Progenitor cell of endocrine pancreas (in vitro differentiated cells): ENCODE measurements at regions not wholly inside any gene's neighbourhood (a gene's known extent, or its start where the extent isn't known, plus 50 kb on each side); places are given as distances from the start of the nearest gene placed in this dataset.
"Not testable (repeated sequence)": the region's sequence is repeated elsewhere in the genome, so short reads cannot be mapped to it uniquely, and the experiment has no call there.

Experiments used
- DNase-seq: peaks from one replicate; pipeline ENCODE4 v3.0.0; 2021; ENCODE audit warnings: low spot score; ENCODE audit not compliant: unreplicated experiment
- H3K27ac Mint-ChIP-seq: 2 replicates; pipeline ENCODE4 v1.8.0; 2021; ENCODE audit warnings: mild to moderate bottlenecking, moderate library complexity, mixed read lengths
- H3K27me3 Mint-ChIP-seq: 2 replicates; pipeline ENCODE4 v1.8.0; 2021; ENCODE audit warnings: mixed read lengths
- H3K36me3 Mint-ChIP-seq: 2 replicates; pipeline ENCODE4 v1.8.0; 2022; ENCODE audit warnings: mixed read lengths; ENCODE audit not compliant: insufficient read depth
- H3K4me1 Mint-ChIP-seq: 2 replicates; pipeline ENCODE4 v1.8.0; 2021; ENCODE audit warnings: low read depth, mixed read lengths
- H3K4me3 Mint-ChIP-seq: 2 replicates; pipeline ENCODE4 v1.8.0; 2021; ENCODE audit warnings: low read depth, mild to moderate bottlenecking, moderate library complexity, mixed read lengths
- H3K9me3 Mint-ChIP-seq: 2 replicates; pipeline ENCODE4 v1.8.0; 2021; ENCODE audit warnings: low read depth, mixed read lengths
- TF ChIP-seq, protein P1 (sequence below): fragments of 200-600 bp; sonication (generic); IDR thresholded peaks from one replicate; pipeline ENCODE4 v1.5.0; 2021; ENCODE audit warnings: antibody characterized with exemption, mild to moderate bottlenecking; ENCODE audit not compliant: unreplicated experiment

DNA sequence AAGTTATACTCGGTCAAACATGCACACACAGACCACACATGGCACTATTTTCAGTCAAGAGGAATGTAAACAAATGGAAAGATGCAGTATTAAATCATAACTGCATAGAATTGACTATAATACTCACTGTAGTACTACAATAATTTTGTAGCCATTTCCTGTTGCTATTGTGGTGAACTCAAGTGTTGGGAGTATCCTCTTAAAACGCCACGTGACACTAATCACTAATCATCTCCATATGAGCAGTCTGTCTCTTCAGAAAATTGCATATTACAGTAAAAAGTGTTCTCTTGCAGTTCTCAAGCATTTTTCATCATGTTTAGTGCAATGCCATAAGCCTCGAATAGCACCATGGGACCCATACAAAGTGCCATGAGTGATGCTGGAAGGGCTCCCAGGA lies 258.7 kb upstream of the ID4 start:
- Mint-ChIP-seq H3K4me1 (no peaks in the 10 kb centered on the region), H3K27ac (no peak overlapping the region), H3K27me3 (no peaks in the 10 kb centered on the region), H3K9me3 (peaks cover 12% of the 10 kb centered on the region), H3K4me3 (no peak overlapping the region), H3K36me3 (no peaks in the 10 kb centered on the region)
- DNase-seq = no peak
- TF ChIP-seq, protein P1, sequence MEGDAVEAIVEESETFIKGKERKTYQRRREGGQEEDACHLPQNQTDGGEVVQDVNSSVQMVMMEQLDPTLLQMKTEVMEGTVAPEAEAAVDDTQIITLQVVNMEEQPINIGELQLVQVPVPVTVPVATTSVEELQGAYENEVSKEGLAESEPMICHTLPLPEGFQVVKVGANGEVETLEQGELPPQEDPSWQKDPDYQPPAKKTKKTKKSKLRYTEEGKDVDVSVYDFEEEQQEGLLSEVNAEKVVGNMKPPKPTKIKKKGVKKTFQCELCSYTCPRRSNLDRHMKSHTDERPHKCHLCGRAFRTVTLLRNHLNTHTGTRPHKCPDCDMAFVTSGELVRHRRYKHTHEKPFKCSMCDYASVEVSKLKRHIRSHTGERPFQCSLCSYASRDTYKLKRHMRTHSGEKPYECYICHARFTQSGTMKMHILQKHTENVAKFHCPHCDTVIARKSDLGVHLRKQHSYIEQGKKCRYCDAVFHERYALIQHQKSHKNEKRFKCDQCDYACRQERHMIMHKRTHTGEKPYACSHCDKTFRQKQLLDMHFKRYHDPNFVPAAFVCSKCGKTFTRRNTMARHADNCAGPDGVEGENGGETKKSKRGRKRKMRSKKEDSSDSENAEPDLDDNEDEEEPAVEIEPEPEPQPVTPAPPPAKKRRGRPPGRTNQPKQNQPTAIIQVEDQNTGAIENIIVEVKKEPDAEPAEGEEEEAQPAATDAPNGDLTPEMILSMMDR = no peak

DNA sequence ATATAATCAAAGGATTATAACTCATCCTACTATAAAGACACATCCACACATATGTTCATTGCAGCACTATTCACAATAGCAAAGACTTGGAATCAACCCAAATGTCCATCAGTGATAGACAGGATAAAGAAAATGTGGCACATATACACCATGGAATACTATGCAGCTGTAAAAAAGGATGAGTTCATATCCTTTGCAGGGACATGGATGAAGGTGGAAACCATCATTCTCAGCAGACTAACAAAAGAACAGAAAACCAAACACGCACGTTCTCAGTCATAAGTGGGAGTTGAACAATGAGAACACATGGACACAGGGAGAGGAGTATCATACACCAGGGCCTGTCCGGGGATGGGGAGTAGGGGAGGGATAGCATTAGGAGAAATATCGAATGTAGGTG lies 253.0 kb upstream of the ID4 start:
- H3K27ac Mint-ChIP-seq = peak overlapping the region; percentile 52
- not testable (repeated sequence) for H3K36me3 Mint-ChIP-seq, DNase-seq, H3K4me1 Mint-ChIP-seq, H3K9me3 Mint-ChIP-seq, H3K27me3 Mint-ChIP-seq, H3K4me3 Mint-ChIP-seq

DNA sequence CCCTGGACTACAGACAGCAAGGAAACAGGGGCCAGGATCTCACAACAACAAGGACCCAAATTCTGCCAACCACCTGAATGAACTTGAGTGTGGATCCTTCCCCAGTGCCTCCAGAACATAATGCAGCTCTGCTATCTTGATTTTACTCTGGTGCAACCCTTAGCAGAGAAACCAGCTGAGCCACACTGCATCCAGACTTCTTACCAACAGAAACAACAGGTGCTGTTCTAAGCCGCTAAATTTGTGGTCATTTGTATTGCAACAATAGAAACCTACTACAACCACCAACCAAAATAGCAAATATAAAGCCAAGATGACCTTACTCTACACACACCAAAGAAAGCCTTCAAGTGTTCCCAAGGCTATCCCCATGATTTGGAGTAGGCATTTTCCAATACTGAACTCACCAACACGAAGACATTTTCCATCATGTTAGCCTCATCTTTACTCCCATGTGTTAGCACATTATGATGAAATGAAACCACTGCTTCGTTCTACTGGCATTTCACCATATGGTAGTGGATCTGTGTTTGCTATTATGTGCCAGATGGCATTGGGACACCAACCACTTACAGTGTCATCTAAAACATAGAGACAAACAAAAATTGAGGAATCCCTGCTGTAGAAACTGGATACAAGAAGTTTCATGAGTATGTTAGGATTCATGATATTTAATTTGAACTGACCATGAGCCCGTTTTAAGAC lies 249.8 kb upstream of the ID4 start:
- H3K4me3 Mint-ChIP-seq = no peak overlapping the region
- H3K36me3 Mint-ChIP-seq = no peaks in the 10 kb centered on the region
- H3K27ac Mint-ChIP-seq = no peak overlapping the region

DNA sequence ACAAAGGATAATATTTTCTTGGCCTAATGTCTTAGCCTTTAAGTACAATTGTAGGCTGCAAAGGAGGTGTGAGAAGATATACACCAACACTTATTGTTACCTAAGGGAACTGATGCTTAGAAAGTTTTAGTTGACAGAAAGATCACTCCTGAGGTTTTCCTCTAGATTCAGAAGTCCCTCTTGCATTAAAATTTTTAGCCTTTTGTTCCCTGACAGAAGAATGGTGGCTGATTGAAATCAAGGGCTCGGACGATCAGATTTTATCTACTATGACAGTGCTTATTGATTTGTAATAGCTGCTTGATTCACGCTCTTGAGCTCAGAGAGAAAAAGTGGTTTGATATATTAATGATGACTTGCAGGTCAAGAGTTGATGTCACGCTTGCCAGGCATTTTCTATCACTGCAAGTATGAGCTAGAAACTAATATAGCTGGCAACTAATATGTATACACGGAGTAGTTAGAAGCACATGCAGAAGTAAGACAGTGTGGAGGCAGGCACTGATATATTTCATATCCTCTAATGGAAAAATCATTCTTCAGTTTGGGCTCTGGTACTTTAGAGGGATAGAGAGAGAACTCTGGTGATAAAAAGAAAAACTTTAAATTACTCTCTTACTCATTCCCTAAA lies 246.6 kb upstream of the ID4 start:
- TF ChIP-seq, protein P1 = no peak
- Mint-ChIP-seq H3K9me3 (no peaks in the 10 kb centered on the region), H3K4me3 (no peak overlapping the region)

More for the DNA sequence above, 249.8 kb upstream of the ID4 start:
- Mint-ChIP-seq H3K9me3 (peaks cover 3% of the 10 kb centered on the region), H3K27me3 (no peaks in the 10 kb centered on the region), H3K4me1 (no peaks in the 10 kb centered on the region)
- no peak for DNase-seq
- TF ChIP-seq, protein P1 = no peak

DNA sequence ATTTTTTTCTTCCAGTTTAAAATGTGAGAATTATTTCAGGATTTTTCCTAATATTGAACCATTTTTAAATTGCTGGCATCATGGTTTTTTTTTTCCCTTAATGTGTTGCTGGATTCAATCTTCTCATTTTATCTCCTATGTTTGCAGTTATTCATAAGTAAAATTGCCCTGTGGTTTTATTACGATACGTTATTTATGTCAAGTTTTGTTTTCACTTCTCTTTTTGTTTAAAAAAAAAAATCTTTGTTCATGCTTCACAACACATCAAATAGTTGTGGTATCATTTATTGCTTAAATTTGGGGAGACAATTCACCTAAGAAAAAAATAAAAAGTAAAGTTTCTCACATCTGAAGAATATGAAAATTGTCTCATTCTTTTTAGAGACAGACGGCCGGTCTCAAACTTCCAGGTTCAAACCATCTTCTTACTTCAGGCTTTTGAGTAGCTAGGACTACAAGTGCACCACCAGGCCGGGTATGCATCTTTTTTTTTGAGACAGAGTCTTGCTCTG lies 239.3 kb upstream of the ID4 start:
- H3K27me3 Mint-ChIP-seq = no peaks in the 10 kb centered on the region
- H3K27ac Mint-ChIP-seq = no peak overlapping the region
- H3K4me1 Mint-ChIP-seq = peaks cover 5% of the 10 kb centered on the region
- no peak overlapping the region for H3K4me3 Mint-ChIP-seq
- H3K9me3 Mint-ChIP-seq = no peaks in the 10 kb centered on the region
- TF ChIP-seq, protein P1 = no peak
- no peaks in the 10 kb centered on the region for H3K36me3 Mint-ChIP-seq
- no peak for DNase-seq

More for the DNA sequence above, 246.6 kb upstream of the ID4 start:
- no peak overlapping the region for H3K27ac Mint-ChIP-seq
- no peaks in the 10 kb centered on the region for H3K27me3 Mint-ChIP-seq
- no peaks in the 10 kb centered on the region for H3K4me1 Mint-ChIP-seq
- no peak for DNase-seq
- no peaks in the 10 kb centered on the region for H3K36me3 Mint-ChIP-seq
